Kidney glomerular epithelial cell (primary cell): ENCODE measurements at regions not wholly inside any gene's neighbourhood (a gene's known extent, or its start where the extent isn't known, plus 50 kb on each side); places are given as distances from the start of the nearest gene placed in this dataset.

Experiments
- DNase-seq: peaks from one replicate; lab custom pipeline; 2025; lab: John Stamatoyannopoulos, UW

GRCh38 chr12:17540921-17541320 is 549.1 kb downstream of the RERGL start:
- DNase-seq: no peak

GRCh38 chr12:17528394-17528793 is 561.6 kb downstream of the RERGL start:
- DNase-seq: no peak

- DNase-seq: no peak
These were observed 563.0 kb downstream of the RERGL start for GRCh38 chr12:17527021-17527420.

GRCh38 chr12:17511369-17511768 is 578.6 kb downstream of the RERGL start:
- no peak for DNase-seq

GRCh38 chr12:17507336-17507735 is 582.7 kb downstream of the RERGL start:
- no peak for DNase-seq

- DNase-seq: no peak
These were observed 586.3 kb downstream of the RERGL start for GRCh38 chr12:17503742-17504141.

- DNase-seq: no peak
These were observed 600.5 kb downstream of the RERGL start for GRCh38 chr12:17489452-17489851.

GRCh38 chr12:17478908-17479673 is 610.9 kb downstream of the RERGL start:
- DNase-seq: no peak

GRCh38 chr12:17470460-17470859 is 619.5 kb downstream of the RERGL start:
- no peak for DNase-seq

- DNase-seq: no peak
These were observed 630.8 kb downstream of the RERGL start for GRCh38 chr12:17459214-17459613.

GRCh38 chr12:17456486-17456885 is 633.5 kb downstream of the RERGL start:
- no peak for DNase-seq

GRCh38 chr12:17438141-17438540 is 651.9 kb downstream of the RERGL start:
- no peak for DNase-seq

- no peak for DNase-seq
These were observed 673.2 kb downstream of the RERGL start for GRCh38 chr12:17416748-17417147.

- no peak for DNase-seq
These were observed 675.4 kb downstream of the RERGL start for GRCh38 chr12:17414596-17414995.

- DNase-seq: no peak
These were observed 678.3 kb downstream of the RERGL start for GRCh38 chr12:17411662-17412061.

- no peak for DNase-seq
These were observed 701.3 kb downstream of the RERGL start for GRCh38 chr12:17388679-17389078.

- no peak for DNase-seq
These were observed 706.7 kb downstream of the RERGL start for GRCh38 chr12:17383321-17383720.

- DNase-seq: no peak
These were observed 708.8 kb downstream of the RERGL start for GRCh38 chr12:17381211-17381610.

GRCh38 chr12:17372508-17372907 is 717.5 kb downstream of the RERGL start:
- DNase-seq: no peak

GRCh38 chr12:17371491-17372215 is 718.3 kb downstream of the RERGL start:
- no peak for DNase-seq

GRCh38 chr12:17370621-17371020 is 719.4 kb downstream of the RERGL start:
- no peak for DNase-seq

- DNase-seq: no peak
These were observed 720.4 kb downstream of the RERGL start for GRCh38 chr12:17369556-17369955.

GRCh38 chr12:17361224-17361623 is 728.8 kb downstream of the RERGL start:
- no peak for DNase-seq

- DNase-seq: no peak
These were observed 731.2 kb downstream of the RERGL start for GRCh38 chr12:17358835-17359234.
